Endothelial cell of umbilical vein (primary cell): ENCODE measurements at regions not wholly inside any gene's neighbourhood (a gene's known extent, or its start where the extent isn't known, plus 50 kb on each side); places are given as distances from the start of the nearest gene placed in this dataset.

Source experiments
- BruUV-seq: library from RNA; stranded (reverse); fragments of 400-500 nt; replicated peaks from 2 replicates; lab custom pipeline; 2021; lab: Mats Ljungman, UMichigan
- CTCF ChIA-PET: fragments of 300-600, 350-600 bp; sonication (Branson Sonifier 250); formaldehyde crosslinking; loops from one replicate; lab custom pipeline; 2021; ENCODE audit warnings: antibody characterized with exemption, inconsistent platforms; lab: Charles Lee
- POLR2A ChIA-PET: fragments of 300-600, 350-600 bp; sonication (Branson Sonifier 250); formaldehyde crosslinking; loops from one replicate; lab custom pipeline; 2021; ENCODE audit warnings: antibody characterized with exemption, inconsistent platforms; lab: Charles Lee
- DNase-seq: peaks from one replicate; pipeline ENCODE4 v3.0.0-alpha.2; 2011; ENCODE audit warnings: low read depth, low spot score
- FAIRE-seq: peaks from 2 replicates; lab custom pipeline; 2011; peaks lifted over from hg19 to GRCh38; lab: Jason Lieb, UNC
- H2AFZ ChIP-seq: 2 replicates; pipeline ENCODE4 v1.6.0; 2012; ENCODE audit warnings: low read depth, low read length, control low read depth, inconsistent platforms
- H3K27ac ChIP-seq: 2 replicates; pipeline ENCODE4 v1.5.1; 2011; ENCODE audit warnings: low read depth, mild to moderate bottlenecking, control low read depth, low read length, moderate library complexity; ENCODE audit not compliant: insufficient read depth
- H3K27me3 ChIP-seq, 2 experiments: 2 replicates each; pipeline versions ENCODE4 v1.6.0 to v1.6.1; 2011; ENCODE audit warnings: low read length in 2 of 2, mixed read lengths in 1 of 2; ENCODE audit not compliant: control insufficient read depth in 2 of 2, insufficient read depth in 2 of 2
- H3K36me3 ChIP-seq, 2 experiments: 2 replicates in 1 of 2; 3 replicates in 1 of 2; pipeline ENCODE4 v1.5.1; 2011; ENCODE audit warnings: low read length in 2 of 2, mild to moderate bottlenecking in 1 of 2, moderate library complexity in 1 of 2; ENCODE audit not compliant: control insufficient read depth in 2 of 2, insufficient read depth in 2 of 2; ENCODE audit errors: extremely low read depth in 1 of 2
- H3K4me1 ChIP-seq: 3 replicates; pipeline ENCODE4 v1.5.1; 2011; ENCODE audit warnings: mild to moderate bottlenecking, low read length; ENCODE audit not compliant: control insufficient read depth, insufficient read depth; ENCODE audit errors: extremely low read depth
- H3K4me2 ChIP-seq: 2 replicates; pipeline ENCODE4 v1.6.1; 2011; ENCODE audit warnings: low read length, control low read depth, mixed read lengths; ENCODE audit not compliant: insufficient read depth
- H3K4me3 ChIP-seq, 3 experiments: fragments of 200-600 bp in 1 of 3; sonication (generic), shearing (Covaris generic) in 1 of 3; replicated peaks in 1 of 3; 2 replicates each; pipeline ENCODE4 v1.5.1; 2011 to 2016; ENCODE audit warnings: control low read depth in 3 of 3, low read length in 3 of 3, mild to moderate bottlenecking in 2 of 3, inconsistent platforms in 1 of 3, low read depth in 1 of 3, moderate library complexity in 1 of 3; ENCODE audit not compliant: insufficient read depth in 1 of 3
- H3K79me2 ChIP-seq: 2 replicates; pipeline ENCODE4 v1.6.0; 2012; ENCODE audit warnings: low read length, inconsistent platforms; ENCODE audit not compliant: control insufficient read depth, insufficient read depth
- H3K9ac ChIP-seq: replicated peaks from 2 replicates; pipeline ENCODE3; 2011; ENCODE audit warnings: low read length, control low read depth; ENCODE audit not compliant: insufficient read depth; ENCODE audit errors: extremely low read depth
- H3K9me1 ChIP-seq: replicated peaks from 3 replicates; pipeline ENCODE4 v1.6.0; 2011; ENCODE audit warnings: mild to moderate bottlenecking, low read length; ENCODE audit not compliant: control insufficient read depth, insufficient read depth; ENCODE audit errors: extremely low read depth
- H3K9me3 ChIP-seq: replicated peaks from 2 replicates; pipeline ENCODE4 v1.5.1; 2012; ENCODE audit warnings: low read length, inconsistent platforms; ENCODE audit not compliant: control insufficient read depth, insufficient read depth
- H4K20me1 ChIP-seq: replicated peaks from 2 replicates; pipeline ENCODE3; 2011; ENCODE audit warnings: mild to moderate bottlenecking, low read length; ENCODE audit not compliant: control insufficient read depth, insufficient read depth; ENCODE audit errors: extremely low read depth
- EZH2 ChIP-seq: IDR thresholded peaks from 2 replicates; pipeline ENCODE4 v1.6.1; 2012; ENCODE audit warnings: borderline replicate concordance, low read depth, mild to moderate bottlenecking, moderate library complexity, low read length, inconsistent platforms; ENCODE audit not compliant: severe bottlenecking
- FOS ChIP-seq: IDR thresholded peaks from 2 replicates; pipeline ENCODE4 v1.6.1; 2011; ENCODE audit warnings: mild to moderate bottlenecking, low read length, moderate library complexity, borderline replicate concordance; ENCODE audit not compliant: insufficient read depth
- GATA2 ChIP-seq: IDR thresholded peaks from 2 replicates; pipeline ENCODE4 v1.7.0; 2011; ENCODE audit warnings: low read depth, mild to moderate bottlenecking, moderate library complexity, mixed read lengths, low read length; ENCODE audit not compliant: insufficient read length, insufficient read depth
- JUN ChIP-seq: IDR thresholded peaks from 2 replicates; pipeline ENCODE4 v1.6.1; 2011; ENCODE audit warnings: borderline replicate concordance, low read depth; ENCODE audit not compliant: insufficient read length, insufficient read depth
- MYC ChIP-seq: IDR thresholded peaks from one replicate; pipeline ENCODE4 v1.6.1; 2011; ENCODE audit warnings: mild to moderate bottlenecking, low read depth, low read length
- POLR2A ChIP-seq: IDR thresholded peaks from 2 replicates; pipeline ENCODE4 v1.6.1; 2012; ENCODE audit warnings: low read depth, mild to moderate bottlenecking, control low read depth, low read length
- POLR2AphosphoS5 ChIP-seq: IDR thresholded peaks from 2 replicates; pipeline ENCODE4 v1.6.1; 2012; ENCODE audit warnings: low read depth, mild to moderate bottlenecking, control low read depth, low read length, moderate library complexity; ENCODE audit not compliant: insufficient read depth
- dilution Hi-C: fragments of 300-500 bp; cut with MboI; formaldehyde crosslinking; loops from one replicate; pipeline ENCODE4 v1.15.0; 2019; ENCODE audit warnings: low sequenced_read_pairs; ENCODE audit not compliant: extremely low pct_ligation_motif_present
- intact Hi-C: fragments of 100-400 bp; cut with micrococcal nuclease; formaldehyde crosslinking; loops from one replicate; pipeline ENCODE4 v1.10.0; 2022
- TF ChIP-seq, protein P1 (sequence below): IDR thresholded peaks from 2 replicates; pipeline ENCODE4 v1.6.1; 2011; ENCODE audit not compliant: insufficient read depth, insufficient read length
- TF ChIP-seq, protein P2 (sequence below), 2 donors: IDR thresholded peaks; 1 replicate in 1 of 2; 2 replicates in 1 of 2; pipeline ENCODE4 v1.5.1; 2011; ENCODE audit warnings: low read length in 2 of 2, mild to moderate bottlenecking in 2 of 2, moderate library complexity in 2 of 2, control low read depth in 1 of 2, inconsistent platforms in 1 of 2, low read depth in 1 of 2; ENCODE audit not compliant: insufficient read depth in 1 of 2; ENCODE audit errors: extremely low read depth in 1 of 2

DNA sequence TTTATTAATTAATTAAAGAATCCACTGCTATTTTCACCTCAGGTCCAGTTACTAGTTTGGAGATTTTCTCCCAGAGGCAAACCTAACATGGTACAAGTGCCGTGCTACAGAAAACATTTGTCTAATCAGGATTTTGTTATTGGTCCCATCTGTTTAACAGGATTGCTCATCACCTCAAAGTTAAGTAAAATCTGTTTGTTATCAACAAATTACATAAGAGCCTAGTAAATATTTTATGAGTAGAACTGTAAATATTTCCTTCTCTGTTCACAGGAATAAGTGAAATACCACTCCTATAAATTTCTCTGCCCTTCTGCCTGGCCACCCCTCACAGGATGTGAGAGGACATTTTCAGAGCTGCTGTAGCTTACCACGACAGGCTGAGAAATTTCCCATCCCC lies 200.2 kb downstream of the RAD51AP2 start:
- CTCF ChIA-PET = no interaction called here
- no peak overlapping the region for H2AFZ ChIP-seq
- no peaks in the 10 kb centered on the region for H3K79me2 ChIP-seq
- no peaks in the 10 kb centered on the region for H3K9me1 ChIP-seq
- no peaks in the 10 kb centered on the region for H3K4me1 ChIP-seq
- no peaks in the 10 kb centered on the region for H4K20me1 ChIP-seq
- no peak overlapping the region for H3K4me2 ChIP-seq
- no peak overlapping the region for H3K4me3 ChIP-seq
- H3K36me3 ChIP-seq = no peaks in the 10 kb centered on the region
- no peaks in the 10 kb centered on the region for H3K27me3 ChIP-seq
- H3K27ac ChIP-seq = no peak overlapping the region
- TF ChIP-seq POLR2AphosphoS5 = no peak
- no peak for TF ChIP-seq MYC
- TF ChIP-seq FOS = no peak
- TF ChIP-seq, protein P1, sequence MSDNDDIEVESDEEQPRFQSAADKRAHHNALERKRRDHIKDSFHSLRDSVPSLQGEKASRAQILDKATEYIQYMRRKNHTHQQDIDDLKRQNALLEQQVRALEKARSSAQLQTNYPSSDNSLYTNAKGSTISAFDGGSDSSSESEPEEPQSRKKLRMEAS = no peak
- TF ChIP-seq JUN = no peak
- TF ChIP-seq POLR2A = no peak
- TF ChIP-seq, protein P2, sequence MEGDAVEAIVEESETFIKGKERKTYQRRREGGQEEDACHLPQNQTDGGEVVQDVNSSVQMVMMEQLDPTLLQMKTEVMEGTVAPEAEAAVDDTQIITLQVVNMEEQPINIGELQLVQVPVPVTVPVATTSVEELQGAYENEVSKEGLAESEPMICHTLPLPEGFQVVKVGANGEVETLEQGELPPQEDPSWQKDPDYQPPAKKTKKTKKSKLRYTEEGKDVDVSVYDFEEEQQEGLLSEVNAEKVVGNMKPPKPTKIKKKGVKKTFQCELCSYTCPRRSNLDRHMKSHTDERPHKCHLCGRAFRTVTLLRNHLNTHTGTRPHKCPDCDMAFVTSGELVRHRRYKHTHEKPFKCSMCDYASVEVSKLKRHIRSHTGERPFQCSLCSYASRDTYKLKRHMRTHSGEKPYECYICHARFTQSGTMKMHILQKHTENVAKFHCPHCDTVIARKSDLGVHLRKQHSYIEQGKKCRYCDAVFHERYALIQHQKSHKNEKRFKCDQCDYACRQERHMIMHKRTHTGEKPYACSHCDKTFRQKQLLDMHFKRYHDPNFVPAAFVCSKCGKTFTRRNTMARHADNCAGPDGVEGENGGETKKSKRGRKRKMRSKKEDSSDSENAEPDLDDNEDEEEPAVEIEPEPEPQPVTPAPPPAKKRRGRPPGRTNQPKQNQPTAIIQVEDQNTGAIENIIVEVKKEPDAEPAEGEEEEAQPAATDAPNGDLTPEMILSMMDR (IDR thresholded peaks at IDR 0.05; ENCODE audit: extremely low read depth in 1 of 2, insufficient read depth in 1 of 2, low read depth in 1 of 2, low read length in 2 of 2) = no peak
- no peak for TF ChIP-seq GATA2
- TF ChIP-seq EZH2 = no peak
- intact Hi-C loops (no loop called here), dilution Hi-C loops (no loop called here)
- H3K9me3 ChIP-seq = no peaks in the 10 kb centered on the region
- DNase-seq = no peak
- POLR2A ChIA-PET = no interaction called here
- no peak overlapping the region for H3K9ac ChIP-seq
- FAIRE-seq = no peak
- no TSS peak for BruUV-seq
